Caco-2 (cell line): ENCODE measurements at regions not wholly inside any gene's neighbourhood (a gene's known extent, or its start where the extent isn't known, plus 50 kb on each side); places are given as distances from the start of the nearest gene placed in this dataset.

Source experiments
- BruUV-seq: library from RNA; stranded (reverse); fragments of 400-500 nt; replicated peaks from 2 replicates; lab custom pipeline; 2021; lab: Mats Ljungman, UMichigan
- CTCF ChIA-PET: fragments of 300-600 bp; sonication (Branson Sonifier 250); formaldehyde crosslinking; loops from one replicate; lab custom pipeline; 2022; ENCODE audit warnings: antibody characterized with exemption; lab: Charles Lee
- POLR2A ChIA-PET: fragments of 300-600 bp; sonication (Branson Sonifier 250); formaldehyde crosslinking; loops from one replicate; lab custom pipeline; 2022; ENCODE audit warnings: antibody characterized with exemption; lab: Charles Lee
- DNase-seq, 2 experiments: peaks; one replicate each; pipeline versions ENCODE4 v3.0.0 to v3.0.0-alpha.2; 2020 to 2022
- H3K27me3 ChIP-seq: replicated peaks from 2 replicates; pipeline ENCODE4 v1.6.0; 2011; ENCODE audit warnings: low read length; ENCODE audit not compliant: control insufficient read depth, insufficient read depth
- H3K36me3 ChIP-seq: 2 replicates; pipeline ENCODE4 v1.5.1; 2011; ENCODE audit warnings: low read length; ENCODE audit not compliant: control insufficient read depth, insufficient read depth
- H3K4me1 ChIP-seq: fragments of 250-450 bp; sonication (Bioruptor Pico); 2 replicates; pipeline ENCODE4 v1.5.1; 2020; ENCODE audit warnings: mild to moderate bottlenecking
- H3K4me3 ChIP-seq: 2 replicates; pipeline ENCODE4 v1.5.1; 2011; ENCODE audit warnings: low read depth, mild to moderate bottlenecking, control low read depth, low read length
- H3K9me3 ChIP-seq: fragments of 250-450 bp; sonication (Bioruptor Pico); 2 replicates; pipeline ENCODE4 v1.5.1; 2020; ENCODE audit warnings: mild to moderate bottlenecking, moderate library complexity
- H3K27ac Mint-ChIP-seq: one replicate; pipeline ENCODE4 v1.8.0; 2022; ENCODE audit warnings: mixed read lengths; ENCODE audit not compliant: unreplicated experiment
- H3K27me3 Mint-ChIP-seq: one replicate; pipeline ENCODE4 v1.8.0; 2022; ENCODE audit warnings: mixed read lengths; ENCODE audit not compliant: insufficient read depth, unreplicated experiment
- H3K36me3 Mint-ChIP-seq: one replicate; pipeline ENCODE4 v1.8.0; 2022; ENCODE audit warnings: mild to moderate bottlenecking, mixed read lengths; ENCODE audit not compliant: insufficient read depth, unreplicated experiment
- H3K4me1 Mint-ChIP-seq: one replicate; pipeline ENCODE4 v1.8.0; 2022; ENCODE audit warnings: low read depth, mixed read lengths; ENCODE audit not compliant: unreplicated experiment
- H3K4me3 Mint-ChIP-seq: one replicate; pipeline ENCODE4 v1.8.0; 2022; ENCODE audit warnings: mild to moderate bottlenecking, moderate library complexity, mixed read lengths; ENCODE audit not compliant: unreplicated experiment
- H3K9me3 Mint-ChIP-seq: one replicate; pipeline ENCODE4 v1.8.0; 2022; ENCODE audit warnings: mixed read lengths; ENCODE audit not compliant: unreplicated experiment
- intact Hi-C: fragments of 100-400 bp; cut with micrococcal nuclease; formaldehyde crosslinking; loops from one replicate; pipeline ENCODE4 v1.10.0; 2022; ENCODE audit not compliant: unreplicated experiment
- TF ChIP-seq, protein P1 (sequence below), 2 experiments: fragments of 200-600 bp in 1 of 2; IDR thresholded peaks; 1 replicate in 1 of 2; 2 replicates in 1 of 2; pipeline versions ENCODE4 v1.5.1 to v1.8.0; 2011 to 2022; ENCODE audit warnings: antibody characterized with exemption in 1 of 2, control low read depth in 1 of 2, inconsistent platforms in 1 of 2, low read depth in 1 of 2, low read length in 1 of 2, mild to moderate bottlenecking in 1 of 2, moderate library complexity in 1 of 2; ENCODE audit not compliant: insufficient read depth in 1 of 2, severe bottlenecking in 1 of 2, unreplicated experiment in 1 of 2

DNA sequence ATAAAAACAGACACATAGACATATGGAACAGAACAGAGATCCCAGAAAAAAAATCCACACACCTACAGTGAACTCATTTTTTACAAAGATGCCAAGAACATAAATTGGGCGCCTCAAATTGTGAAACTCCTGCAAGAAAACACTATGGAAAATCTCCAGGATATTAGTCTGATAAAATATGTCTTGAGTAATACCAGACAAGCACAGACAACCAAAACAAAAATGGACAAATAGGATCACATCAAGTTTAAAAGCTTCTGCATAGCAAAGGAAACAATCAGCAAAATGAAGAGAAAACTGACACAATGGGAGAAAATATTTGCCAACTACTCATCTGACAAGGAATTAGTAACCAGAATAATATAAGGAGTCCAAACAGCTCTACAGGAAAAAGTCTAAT, 337.3 kb upstream of the DIPK2B start:
- Mint-ChIP-seq H3K36me3 (no peaks in the 10 kb centered on the region), H3K9me3 (peaks cover 16% of the 10 kb centered on the region)
- POLR2A ChIA-PET = no interaction called here

GRCh38 chrX:45527834-45528233, 327.2 kb upstream of the DIPK2B start:
- ChIA-PET POLR2A (no interaction called here), CTCF (no interaction called here)
- no TSS peak for BruUV-seq
- Histone ChIP-seq H3K4me3 (no peak overlapping the region), H3K36me3 (no peaks in the 10 kb centered on the region), H3K4me1 (no peaks in the 10 kb centered on the region), H3K27me3 (no peaks in the 10 kb centered on the region), H3K9me3 (no peaks in the 10 kb centered on the region)
- Mint-ChIP-seq H3K4me1 (no peaks in the 10 kb centered on the region), H3K27ac (no peak overlapping the region), H3K9me3 (no peaks in the 10 kb centered on the region), H3K36me3 (no peaks in the 10 kb centered on the region), H3K27me3 (peaks cover 3% of the 10 kb centered on the region), H3K4me3 (no peak overlapping the region)
- TF ChIP-seq, protein P1, sequence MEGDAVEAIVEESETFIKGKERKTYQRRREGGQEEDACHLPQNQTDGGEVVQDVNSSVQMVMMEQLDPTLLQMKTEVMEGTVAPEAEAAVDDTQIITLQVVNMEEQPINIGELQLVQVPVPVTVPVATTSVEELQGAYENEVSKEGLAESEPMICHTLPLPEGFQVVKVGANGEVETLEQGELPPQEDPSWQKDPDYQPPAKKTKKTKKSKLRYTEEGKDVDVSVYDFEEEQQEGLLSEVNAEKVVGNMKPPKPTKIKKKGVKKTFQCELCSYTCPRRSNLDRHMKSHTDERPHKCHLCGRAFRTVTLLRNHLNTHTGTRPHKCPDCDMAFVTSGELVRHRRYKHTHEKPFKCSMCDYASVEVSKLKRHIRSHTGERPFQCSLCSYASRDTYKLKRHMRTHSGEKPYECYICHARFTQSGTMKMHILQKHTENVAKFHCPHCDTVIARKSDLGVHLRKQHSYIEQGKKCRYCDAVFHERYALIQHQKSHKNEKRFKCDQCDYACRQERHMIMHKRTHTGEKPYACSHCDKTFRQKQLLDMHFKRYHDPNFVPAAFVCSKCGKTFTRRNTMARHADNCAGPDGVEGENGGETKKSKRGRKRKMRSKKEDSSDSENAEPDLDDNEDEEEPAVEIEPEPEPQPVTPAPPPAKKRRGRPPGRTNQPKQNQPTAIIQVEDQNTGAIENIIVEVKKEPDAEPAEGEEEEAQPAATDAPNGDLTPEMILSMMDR (IDR thresholded peaks at IDR 0.05; ENCODE audit: insufficient read depth in 1 of 2, low read depth in 1 of 2, low read length in 1 of 2, severe bottlenecking in 1 of 2, unreplicated experiment in 1 of 2) = no peak
- DNase-seq = no peak
- intact Hi-C loops = no loop called here

More for the DNA sequence above, 337.3 kb upstream of the DIPK2B start:
- H3K27ac Mint-ChIP-seq = no peak overlapping the region
- no peak for DNase-seq
- intact Hi-C loops = no loop called here
- Histone ChIP-seq H3K27me3 (no peaks in the 10 kb centered on the region), H3K4me3 (no peak overlapping the region), H3K36me3 (no peaks in the 10 kb centered on the region), H3K4me1 (no peaks in the 10 kb centered on the region), H3K9me3 (no peaks in the 10 kb centered on the region)
- BruUV-seq = no TSS peak
- H3K27me3 Mint-ChIP-seq = peaks cover 16% of the 10 kb centered on the region
- CTCF ChIA-PET = no interaction called here
- H3K4me3 Mint-ChIP-seq = no peak overlapping the region
- TF ChIP-seq, protein P1 (IDR thresholded peaks at IDR 0.05; ENCODE audit: insufficient read depth in 1 of 2, low read depth in 1 of 2, low read length in 1 of 2, severe bottlenecking in 1 of 2, unreplicated experiment in 1 of 2) = no peak
- no peaks in the 10 kb centered on the region for H3K4me1 Mint-ChIP-seq

- Mint-ChIP-seq H3K27me3 (no peaks in the 10 kb centered on the region), H3K36me3 (no peaks in the 10 kb centered on the region), H3K9me3 (no peaks in the 10 kb centered on the region), H3K4me3 (no peak overlapping the region), H3K4me1 (no peaks in the 10 kb centered on the region), H3K27ac (no peak overlapping the region)
- Histone ChIP-seq H3K36me3 (no peaks in the 10 kb centered on the region), H3K4me1 (no peaks in the 10 kb centered on the region), H3K4me3 (no peak overlapping the region), H3K9me3 (no peaks in the 10 kb centered on the region), H3K27me3 (no peaks in the 10 kb centered on the region)
- ChIA-PET CTCF (no interaction called here), POLR2A (no interaction called here)
- intact Hi-C loops = no loop called here
- TF ChIP-seq, protein P1 (IDR thresholded peaks at IDR 0.05; ENCODE audit: insufficient read depth in 1 of 2, low read depth in 1 of 2, low read length in 1 of 2, severe bottlenecking in 1 of 2, unreplicated experiment in 1 of 2) = no peak
- BruUV-seq = no TSS peak
- no peak for DNase-seq
These were observed 324.1 kb upstream of the DIPK2B start for GRCh38 chrX:45524805-45525204.
